ENCODE measurements at regions not wholly inside any gene's neighbourhood (a gene's known extent, or its start where the extent isn't known, plus 50 kb on each side); places are given as distances from the start of the nearest gene placed in this dataset.

DNA sequence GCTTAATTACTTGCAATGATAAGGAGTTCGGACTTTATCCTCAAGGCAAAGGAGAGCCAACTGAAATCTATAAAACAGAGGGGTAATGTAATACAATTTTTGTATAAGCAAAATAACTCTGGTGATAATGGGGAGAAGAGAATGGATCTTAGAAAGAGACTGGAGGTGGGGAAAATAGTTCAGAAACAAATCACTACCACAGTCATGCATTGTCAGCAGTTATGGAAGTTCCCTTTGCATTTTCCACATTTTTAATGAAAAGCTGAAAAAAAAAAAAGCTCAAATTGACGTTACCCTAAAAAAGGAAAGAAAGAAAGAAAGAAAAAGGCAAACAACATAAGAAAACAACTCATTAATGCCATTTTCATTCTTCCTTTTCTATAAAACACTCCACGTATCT, 337.6 kb upstream of the HSF2 start:
- TF ChIP-seq, protein P1, sequence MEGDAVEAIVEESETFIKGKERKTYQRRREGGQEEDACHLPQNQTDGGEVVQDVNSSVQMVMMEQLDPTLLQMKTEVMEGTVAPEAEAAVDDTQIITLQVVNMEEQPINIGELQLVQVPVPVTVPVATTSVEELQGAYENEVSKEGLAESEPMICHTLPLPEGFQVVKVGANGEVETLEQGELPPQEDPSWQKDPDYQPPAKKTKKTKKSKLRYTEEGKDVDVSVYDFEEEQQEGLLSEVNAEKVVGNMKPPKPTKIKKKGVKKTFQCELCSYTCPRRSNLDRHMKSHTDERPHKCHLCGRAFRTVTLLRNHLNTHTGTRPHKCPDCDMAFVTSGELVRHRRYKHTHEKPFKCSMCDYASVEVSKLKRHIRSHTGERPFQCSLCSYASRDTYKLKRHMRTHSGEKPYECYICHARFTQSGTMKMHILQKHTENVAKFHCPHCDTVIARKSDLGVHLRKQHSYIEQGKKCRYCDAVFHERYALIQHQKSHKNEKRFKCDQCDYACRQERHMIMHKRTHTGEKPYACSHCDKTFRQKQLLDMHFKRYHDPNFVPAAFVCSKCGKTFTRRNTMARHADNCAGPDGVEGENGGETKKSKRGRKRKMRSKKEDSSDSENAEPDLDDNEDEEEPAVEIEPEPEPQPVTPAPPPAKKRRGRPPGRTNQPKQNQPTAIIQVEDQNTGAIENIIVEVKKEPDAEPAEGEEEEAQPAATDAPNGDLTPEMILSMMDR (IDR thresholded peaks at IDR 0.05; ENCODE audit: low read depth, low read length, missing input control), result no peak
- no peak for TF ChIP-seq RAD21 (IDR thresholded peaks at IDR 0.05)
- no peak for TF ChIP-seq RXRA (IDR thresholded peaks at IDR 0.05)
- TF ChIP-seq, protein P2, sequence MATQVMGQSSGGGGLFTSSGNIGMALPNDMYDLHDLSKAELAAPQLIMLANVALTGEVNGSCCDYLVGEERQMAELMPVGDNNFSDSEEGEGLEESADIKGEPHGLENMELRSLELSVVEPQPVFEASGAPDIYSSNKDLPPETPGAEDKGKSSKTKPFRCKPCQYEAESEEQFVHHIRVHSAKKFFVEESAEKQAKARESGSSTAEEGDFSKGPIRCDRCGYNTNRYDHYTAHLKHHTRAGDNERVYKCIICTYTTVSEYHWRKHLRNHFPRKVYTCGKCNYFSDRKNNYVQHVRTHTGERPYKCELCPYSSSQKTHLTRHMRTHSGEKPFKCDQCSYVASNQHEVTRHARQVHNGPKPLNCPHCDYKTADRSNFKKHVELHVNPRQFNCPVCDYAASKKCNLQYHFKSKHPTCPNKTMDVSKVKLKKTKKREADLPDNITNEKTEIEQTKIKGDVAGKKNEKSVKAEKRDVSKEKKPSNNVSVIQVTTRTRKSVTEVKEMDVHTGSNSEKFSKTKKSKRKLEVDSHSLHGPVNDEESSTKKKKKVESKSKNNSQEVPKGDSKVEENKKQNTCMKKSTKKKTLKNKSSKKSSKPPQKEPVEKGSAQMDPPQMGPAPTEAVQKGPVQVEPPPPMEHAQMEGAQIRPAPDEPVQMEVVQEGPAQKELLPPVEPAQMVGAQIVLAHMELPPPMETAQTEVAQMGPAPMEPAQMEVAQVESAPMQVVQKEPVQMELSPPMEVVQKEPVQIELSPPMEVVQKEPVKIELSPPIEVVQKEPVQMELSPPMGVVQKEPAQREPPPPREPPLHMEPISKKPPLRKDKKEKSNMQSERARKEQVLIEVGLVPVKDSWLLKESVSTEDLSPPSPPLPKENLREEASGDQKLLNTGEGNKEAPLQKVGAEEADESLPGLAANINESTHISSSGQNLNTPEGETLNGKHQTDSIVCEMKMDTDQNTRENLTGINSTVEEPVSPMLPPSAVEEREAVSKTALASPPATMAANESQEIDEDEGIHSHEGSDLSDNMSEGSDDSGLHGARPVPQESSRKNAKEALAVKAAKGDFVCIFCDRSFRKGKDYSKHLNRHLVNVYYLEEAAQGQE (IDR thresholded peaks at IDR 0.05), result no peak
- TF ChIP-seq YY1 (IDR thresholded peaks at IDR 0.05), result no peak
- no peak for TF ChIP-seq EGR1 (IDR thresholded peaks at IDR 0.05; ENCODE audit: low read depth in 2 of 2)
- TF ChIP-seq, protein P3, sequence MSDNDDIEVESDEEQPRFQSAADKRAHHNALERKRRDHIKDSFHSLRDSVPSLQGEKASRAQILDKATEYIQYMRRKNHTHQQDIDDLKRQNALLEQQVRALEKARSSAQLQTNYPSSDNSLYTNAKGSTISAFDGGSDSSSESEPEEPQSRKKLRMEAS (IDR thresholded peaks at IDR 0.05), result no peak
- TF ChIP-seq, protein P4, sequence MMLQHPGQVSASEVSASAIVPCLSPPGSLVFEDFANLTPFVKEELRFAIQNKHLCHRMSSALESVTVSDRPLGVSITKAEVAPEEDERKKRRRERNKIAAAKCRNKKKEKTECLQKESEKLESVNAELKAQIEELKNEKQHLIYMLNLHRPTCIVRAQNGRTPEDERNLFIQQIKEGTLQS (IDR thresholded peaks at IDR 0.05), result no peak
- TF ChIP-seq FOXA1 (IDR thresholded peaks at IDR 0.05), result no peak
- TF ChIP-seq, protein P5, sequence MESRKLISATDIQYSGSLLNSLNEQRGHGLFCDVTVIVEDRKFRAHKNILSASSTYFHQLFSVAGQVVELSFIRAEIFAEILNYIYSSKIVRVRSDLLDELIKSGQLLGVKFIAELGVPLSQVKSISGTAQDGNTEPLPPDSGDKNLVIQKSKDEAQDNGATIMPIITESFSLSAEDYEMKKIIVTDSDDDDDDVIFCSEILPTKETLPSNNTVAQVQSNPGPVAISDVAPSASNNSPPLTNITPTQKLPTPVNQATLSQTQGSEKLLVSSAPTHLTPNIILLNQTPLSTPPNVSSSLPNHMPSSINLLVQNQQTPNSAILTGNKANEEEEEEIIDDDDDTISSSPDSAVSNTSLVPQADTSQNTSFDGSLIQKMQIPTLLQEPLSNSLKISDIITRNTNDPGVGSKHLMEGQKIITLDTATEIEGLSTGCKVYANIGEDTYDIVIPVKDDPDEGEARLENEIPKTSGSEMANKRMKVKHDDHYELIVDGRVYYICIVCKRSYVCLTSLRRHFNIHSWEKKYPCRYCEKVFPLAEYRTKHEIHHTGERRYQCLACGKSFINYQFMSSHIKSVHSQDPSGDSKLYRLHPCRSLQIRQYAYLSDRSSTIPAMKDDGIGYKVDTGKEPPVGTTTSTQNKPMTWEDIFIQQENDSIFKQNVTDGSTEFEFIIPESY (IDR thresholded peaks at IDR 0.05), result no peak

All from liver (tissue), 3 donors.